Mesodermal cell (in vitro differentiated cells): ENCODE measurements at regions not wholly inside any gene's neighbourhood (a gene's known extent, or its start where the extent isn't known, plus 50 kb on each side); places are given as distances from the start of the nearest gene placed in this dataset.
"Not testable (repeated sequence)": the region's sequence is repeated elsewhere in the genome, so short reads cannot be mapped to it uniquely, and the experiment has no call there.

Source experiments
- H3K27ac ChIP-seq: 2 replicates; pipeline ENCODE4 v1.7.0; 2013; ENCODE audit warnings: mild to moderate bottlenecking, low read depth, low read length, moderate library complexity; ENCODE audit not compliant: severe bottlenecking
- H3K36me3 ChIP-seq: 2 replicates; pipeline ENCODE4 v1.7.1; 2013; ENCODE audit warnings: mild to moderate bottlenecking, low read length, moderate library complexity; ENCODE audit not compliant: control insufficient read depth, insufficient read depth
- H3K4me1 ChIP-seq: one replicate; pipeline ENCODE4 v1.7.1; 2013; ENCODE audit warnings: mild to moderate bottlenecking, low read length; ENCODE audit not compliant: insufficient read depth, control insufficient read depth, poor library complexity, severe bottlenecking
- H3K4me3 ChIP-seq: 2 replicates; pipeline ENCODE4 v1.7.0; 2013; ENCODE audit warnings: low read length, control low read depth, mild to moderate bottlenecking; ENCODE audit not compliant: insufficient read depth, poor library complexity, severe bottlenecking; ENCODE audit errors: extremely low read depth
- H3K9me3 ChIP-seq: 2 replicates; pipeline ENCODE4 v1.7.1; 2013; ENCODE audit warnings: mild to moderate bottlenecking, low read length, moderate library complexity; ENCODE audit not compliant: control insufficient read depth
- WGBS, 2 experiments: methylation state at CpG; one replicate each; pipeline ENCODE4 v1.1.5; 2013; ENCODE audit warnings: missing lambda C conversion rate in 2 of 2; ENCODE audit not compliant: insufficient coverage in 2 of 2; 5-methylcytosine and 5-hydroxymethylcytosine counted together

GRCh38 chr2:31784868-31785267 is 204.1 kb upstream of the SRD5A2 start:
- peaks cover 3% of the 10 kb centered on the region for H3K9me3 ChIP-seq
- no peaks in the 10 kb centered on the region for H3K36me3 ChIP-seq
- H3K4me3 ChIP-seq: no peak overlapping the region
- H3K27ac ChIP-seq: no peak overlapping the region
- H3K4me1 ChIP-seq: no peaks in the 10 kb centered on the region

- H3K9me3 ChIP-seq, H3K36me3 ChIP-seq, H3K4me3 ChIP-seq, H3K27ac ChIP-seq, H3K4me1 ChIP-seq: not testable (repeated sequence)
- WGBS, 2 experiments: 86 to 93% methylated on average over 5 of the region's 6 CpGs
Observed at GRCh38 chr2:31783446-31784091, 202.8 kb upstream of the SRD5A2 start.

GRCh38 chr2:31778153-31778552 is 197.4 kb upstream of the SRD5A2 start:
- Histone ChIP-seq H3K36me3 (no peaks in the 10 kb centered on the region), H3K4me1 (no peaks in the 10 kb centered on the region), H3K27ac (no peak overlapping the region), H3K9me3 (no peaks in the 10 kb centered on the region), H3K4me3 (no peak overlapping the region)
- WGBS, 2 experiments: 75 to 79% methylated on average over 6 to 9 of the region's 10 CpGs

GRCh38 chr2:31770741-31771140 is 190.0 kb upstream of the SRD5A2 start:
- no CpG with 5 or more reads among the region's 2 CpGs for WGBS, 2 experiments
- H3K4me3 ChIP-seq: no peak overlapping the region
- no peaks in the 10 kb centered on the region for H3K4me1 ChIP-seq
- H3K27ac ChIP-seq: no peak overlapping the region
- H3K36me3 ChIP-seq: no peaks in the 10 kb centered on the region
- no peaks in the 10 kb centered on the region for H3K9me3 ChIP-seq

GRCh38 chr2:31765078-31765945 is 184.6 kb upstream of the SRD5A2 start:
- no peaks in the 10 kb centered on the region for H3K36me3 ChIP-seq

GRCh38 chr2:31764169-31764568 is 183.4 kb upstream of the SRD5A2 start:
- Histone ChIP-seq H3K4me1 (no peaks in the 10 kb centered on the region), H3K27ac (no peak overlapping the region)
- no CpG with 5 or more reads among the region's 2 CpGs for WGBS, 2 experiments

More at GRCh38 chr2:31765078-31765945, 184.6 kb upstream of the SRD5A2 start:
- no peak overlapping the region for H3K27ac ChIP-seq
- H3K9me3 ChIP-seq: no peaks in the 10 kb centered on the region
- H3K4me3 ChIP-seq: no peak overlapping the region
- WGBS, 2 experiments: 83% methylated on average over 2 of the region's 2 CpGs; no CpG with 5 or more reads in 1 of the 2 experiments
- no peaks in the 10 kb centered on the region for H3K4me1 ChIP-seq

GRCh38 chr2:31762085-31762484 is 181.3 kb upstream of the SRD5A2 start:
- Histone ChIP-seq H3K4me3 (no peak overlapping the region), H3K27ac (no peak overlapping the region), H3K36me3 (no peaks in the 10 kb centered on the region), H3K9me3 (no peaks in the 10 kb centered on the region), H3K4me1 (no peaks in the 10 kb centered on the region)
- WGBS, 2 experiments: 61 to 64% methylated on average over 1 to 2 of the region's 2 CpGs

More at GRCh38 chr2:31764169-31764568, 183.4 kb upstream of the SRD5A2 start:
- Histone ChIP-seq H3K36me3 (no peaks in the 10 kb centered on the region), H3K4me3 (no peak overlapping the region), H3K9me3 (no peaks in the 10 kb centered on the region)

GRCh38 chr2:31757351-31757750 is 176.6 kb upstream of the SRD5A2 start:
- 83 to 86% methylated on average over 1 of the region's 2 CpGs for WGBS, 2 experiments
- not testable (repeated sequence) for H3K9me3 ChIP-seq, H3K4me1 ChIP-seq, H3K27ac ChIP-seq, H3K36me3 ChIP-seq, H3K4me3 ChIP-seq

- peaks cover 15% of the 10 kb centered on the region for H3K9me3 ChIP-seq
- H3K4me3 ChIP-seq, H3K4me1 ChIP-seq, H3K36me3 ChIP-seq, H3K27ac ChIP-seq: not testable (repeated sequence)
- 90 to 94% methylated on average over 8 to 11 of the region's 13 CpGs for WGBS, 2 experiments
Observed at GRCh38 chr2:31748746-31749145, 168.0 kb upstream of the SRD5A2 start.

- Histone ChIP-seq H3K27ac (no peak overlapping the region), H3K9me3 (peaks cover 15% of the 10 kb centered on the region), H3K36me3 (no peaks in the 10 kb centered on the region), H3K4me3 (no peak overlapping the region), H3K4me1 (no peaks in the 10 kb centered on the region)
- WGBS, 2 experiments: 100% methylated on average over 1 of the region's 1 CpG; no CpG with 5 or more reads in 1 of the 2 experiments
Observed at GRCh38 chr2:31748041-31748440, 167.3 kb upstream of the SRD5A2 start.

GRCh38 chr2:31739161-31739560 is 158.4 kb upstream of the SRD5A2 start:
- Histone ChIP-seq H3K4me1 (no peaks in the 10 kb centered on the region), H3K36me3 (no peaks in the 10 kb centered on the region), H3K9me3 (no peaks in the 10 kb centered on the region), H3K27ac (no peak overlapping the region), H3K4me3 (no peak overlapping the region)
- no CpG with 5 or more reads among the region's 3 CpGs for WGBS, 2 experiments
